Lower leg skin (tissue), 3 donors: ENCODE measurements at regions not wholly inside any gene's neighbourhood (a gene's known extent, or its start where the extent isn't known, plus 50 kb on each side); places are given as distances from the start of the nearest gene placed in this dataset.

Experiments used
- CTCF ChIP-seq, 3 donors: fragments of 450-650 bp; IDR thresholded peaks; one replicate each; pipeline ENCODE4 v1.5.1; 2016; ENCODE audit warnings: antibody characterized with exemption in 3 of 3, mild to moderate bottlenecking in 3 of 3, moderate library complexity in 2 of 3
- POLR2A ChIP-seq, 2 donors: fragments of 450-650 bp; IDR thresholded peaks; one replicate each; pipeline ENCODE4 v1.6.1; 2016 to 2017; ENCODE audit warnings: antibody characterized with exemption in 2 of 2, mild to moderate bottlenecking in 1 of 2, moderate library complexity in 1 of 2

DNA sequence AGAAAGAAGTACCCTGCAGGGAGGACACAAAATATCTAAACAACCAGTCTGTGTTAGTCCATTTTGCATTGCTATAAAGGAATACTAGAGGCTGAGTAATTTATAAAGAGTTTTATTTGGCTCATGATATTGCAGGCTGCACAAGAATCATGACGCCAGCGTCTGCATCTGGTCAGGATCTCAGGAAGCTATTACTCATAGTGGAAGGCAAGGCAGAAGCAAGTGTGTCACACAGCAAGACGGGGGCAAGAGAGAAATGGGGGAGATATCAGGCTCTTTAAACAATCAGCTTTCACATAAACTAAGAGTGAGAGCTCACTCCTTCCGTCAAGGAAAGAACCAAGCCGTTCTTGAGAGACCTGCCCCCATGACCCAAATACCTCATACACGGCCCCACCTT is 614.8 kb downstream of the ZIC1 start:
- TF ChIP-seq CTCF (IDR thresholded peaks at IDR 0.05) (no peak), POLR2A (IDR thresholded peaks at IDR 0.05) (no peak)
